ENCODE measurements at regions not wholly inside any gene's neighbourhood (a gene's known extent, or its start where the extent isn't known, plus 50 kb on each side); places are given as distances from the start of the nearest gene placed in this dataset.

GRCh38 chr6:120588424-120588823 is 745.9 kb downstream of the TBC1D32 start:
- H3K27ac Mint-ChIP-seq, result no peak overlapping the region
- H3K9me3 Mint-ChIP-seq, result peaks cover 3% of the 10 kb centered on the region
- no peaks in the 10 kb centered on the region for H3K27me3 Mint-ChIP-seq (ENCODE audit: low read depth)
- no peak for TF ChIP-seq CTCF (IDR thresholded peaks at IDR 0.05; ENCODE audit: unreplicated experiment in 3 of 3)
- H3K4me1 Mint-ChIP-seq, result no peaks in the 10 kb centered on the region
- H3K36me3 Mint-ChIP-seq (ENCODE audit: low read depth), result no peaks in the 10 kb centered on the region
- H3K4me3 Mint-ChIP-seq, result no peak overlapping the region

GRCh38 chr6:120587381-120587780 is 746.9 kb downstream of the TBC1D32 start:
- Mint-ChIP-seq H3K36me3 (ENCODE audit: low read depth) (no peaks in the 10 kb centered on the region), H3K27me3 (ENCODE audit: low read depth) (no peaks in the 10 kb centered on the region), H3K4me1 (no peaks in the 10 kb centered on the region), H3K27ac (no peak overlapping the region), H3K9me3 (peaks cover 8% of the 10 kb centered on the region), H3K4me3 (no peak overlapping the region)
- TF ChIP-seq CTCF (IDR thresholded peaks at IDR 0.05; ENCODE audit: unreplicated experiment in 3 of 3), result no peak

- Mint-ChIP-seq H3K9me3 (peaks cover 12% of the 10 kb centered on the region), H3K36me3 (ENCODE audit: low read depth) (no peaks in the 10 kb centered on the region), H3K27me3 (ENCODE audit: low read depth) (no peaks in the 10 kb centered on the region), H3K27ac (no peak overlapping the region), H3K4me3 (no peak overlapping the region), H3K4me1 (no peaks in the 10 kb centered on the region)
- TF ChIP-seq CTCF (IDR thresholded peaks at IDR 0.05; ENCODE audit: unreplicated experiment in 3 of 3), result no peak
Measured at GRCh38 chr6:120584111-120584760, 750.0 kb downstream of the TBC1D32 start.

GRCh38 chr6:120576061-120576460 is 758.2 kb downstream of the TBC1D32 start:
- Mint-ChIP-seq H3K9me3 (no peaks in the 10 kb centered on the region), H3K27ac (no peak overlapping the region), H3K27me3 (ENCODE audit: low read depth) (no peaks in the 10 kb centered on the region), H3K36me3 (ENCODE audit: low read depth) (no peaks in the 10 kb centered on the region), H3K4me3 (no peak overlapping the region), H3K4me1 (no peaks in the 10 kb centered on the region)
- no peak for TF ChIP-seq CTCF (IDR thresholded peaks at IDR 0.05; ENCODE audit: unreplicated experiment in 3 of 3)

GRCh38 chr6:120569714-120570113 is 764.6 kb downstream of the TBC1D32 start:
- Mint-ChIP-seq H3K27me3 (ENCODE audit: low read depth) (no peaks in the 10 kb centered on the region), H3K27ac (no peak overlapping the region), H3K36me3 (ENCODE audit: low read depth) (no peaks in the 10 kb centered on the region), H3K4me3 (no peak overlapping the region), H3K4me1 (no peaks in the 10 kb centered on the region), H3K9me3 (no peaks in the 10 kb centered on the region)
- TF ChIP-seq CTCF (IDR thresholded peaks at IDR 0.05; ENCODE audit: unreplicated experiment in 3 of 3), result no peak

GRCh38 chr6:120564779-120565178 is 769.5 kb downstream of the TBC1D32 start:
- TF ChIP-seq CTCF (IDR thresholded peaks at IDR 0.05; ENCODE audit: unreplicated experiment in 3 of 3), result no peak
- Mint-ChIP-seq H3K9me3 (no peaks in the 10 kb centered on the region), H3K27ac (no peak overlapping the region), H3K27me3 (ENCODE audit: low read depth) (no peaks in the 10 kb centered on the region), H3K4me1 (no peaks in the 10 kb centered on the region), H3K4me3 (no peak overlapping the region), H3K36me3 (ENCODE audit: low read depth) (no peaks in the 10 kb centered on the region)
